Body of pancreas (tissue), 4 donors: ENCODE measurements at regions not wholly inside any gene's neighbourhood (a gene's known extent, or its start where the extent isn't known, plus 50 kb on each side); places are given as distances from the start of the nearest gene placed in this dataset.

ENCODE experiments used
- CTCF ChIP-seq, 7 experiments: fragments of 450-650 bp in 4 of 7; fragments of 200-600 bp in 3 of 7; sonication (generic) in 3 of 7; IDR thresholded peaks; one replicate each; pipeline ENCODE4 v1.5.1; 2016 to 2019; ENCODE audit warnings: antibody characterized with exemption in 7 of 7
- POLR2A ChIP-seq, 3 donors: fragments of 450-650 bp; IDR thresholded peaks; one replicate each; pipeline ENCODE4 v1.6.1; 2016; ENCODE audit warnings: antibody characterized with exemption in 3 of 3, mild to moderate bottlenecking in 2 of 3

- TF ChIP-seq CTCF (IDR thresholded peaks at IDR 0.05) (no peak), POLR2A (IDR thresholded peaks at IDR 0.05) (no peak)
Observed at GRCh38 chr1:34587761-34588160, 167.1 kb upstream of the GJB5 start.
